ENCODE measurements at regions not wholly inside any gene's neighbourhood (a gene's known extent, or its start where the extent isn't known, plus 50 kb on each side); places are given as distances from the start of the nearest gene placed in this dataset.

DNA sequence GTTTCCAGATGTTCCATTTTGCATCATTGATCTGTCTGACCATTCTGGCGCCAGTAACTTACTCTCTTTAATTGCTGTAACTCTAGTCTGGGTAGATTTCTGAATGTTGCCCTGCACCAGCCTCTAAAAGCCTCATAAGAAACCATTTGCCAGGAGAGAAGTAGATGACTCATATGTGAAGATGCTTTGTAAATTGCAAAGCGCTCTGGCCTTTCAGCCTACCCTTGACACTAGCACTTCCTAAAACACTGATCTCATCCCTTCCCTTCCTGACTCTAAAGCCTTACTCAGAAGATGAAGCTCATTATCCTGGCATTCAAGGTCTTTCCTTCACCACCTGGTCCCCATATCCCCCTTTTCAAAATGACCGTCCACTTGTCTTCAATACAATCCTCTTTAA lies 193.2 kb upstream of the MEX3C start:
- no peaks in the 10 kb centered on the region for H3K4me1 Mint-ChIP-seq
- no peaks in the 10 kb centered on the region for H3K36me3 Mint-ChIP-seq
- DNase-seq (ENCODE audit: low spot score in 2 of 2, unreplicated experiment in 2 of 2): no peak
- no peaks in the 10 kb centered on the region for H3K27me3 Mint-ChIP-seq (ENCODE audit: low read depth)
- TF ChIP-seq, protein P1, sequence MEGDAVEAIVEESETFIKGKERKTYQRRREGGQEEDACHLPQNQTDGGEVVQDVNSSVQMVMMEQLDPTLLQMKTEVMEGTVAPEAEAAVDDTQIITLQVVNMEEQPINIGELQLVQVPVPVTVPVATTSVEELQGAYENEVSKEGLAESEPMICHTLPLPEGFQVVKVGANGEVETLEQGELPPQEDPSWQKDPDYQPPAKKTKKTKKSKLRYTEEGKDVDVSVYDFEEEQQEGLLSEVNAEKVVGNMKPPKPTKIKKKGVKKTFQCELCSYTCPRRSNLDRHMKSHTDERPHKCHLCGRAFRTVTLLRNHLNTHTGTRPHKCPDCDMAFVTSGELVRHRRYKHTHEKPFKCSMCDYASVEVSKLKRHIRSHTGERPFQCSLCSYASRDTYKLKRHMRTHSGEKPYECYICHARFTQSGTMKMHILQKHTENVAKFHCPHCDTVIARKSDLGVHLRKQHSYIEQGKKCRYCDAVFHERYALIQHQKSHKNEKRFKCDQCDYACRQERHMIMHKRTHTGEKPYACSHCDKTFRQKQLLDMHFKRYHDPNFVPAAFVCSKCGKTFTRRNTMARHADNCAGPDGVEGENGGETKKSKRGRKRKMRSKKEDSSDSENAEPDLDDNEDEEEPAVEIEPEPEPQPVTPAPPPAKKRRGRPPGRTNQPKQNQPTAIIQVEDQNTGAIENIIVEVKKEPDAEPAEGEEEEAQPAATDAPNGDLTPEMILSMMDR (IDR thresholded peaks at IDR 0.05; ENCODE audit: unreplicated experiment): no peak
- no peak overlapping the region for H3K27ac Mint-ChIP-seq
- H3K9me3 Mint-ChIP-seq: peaks cover 6% of the 10 kb centered on the region
- no peak overlapping the region for H3K4me3 Mint-ChIP-seq

DNA sequence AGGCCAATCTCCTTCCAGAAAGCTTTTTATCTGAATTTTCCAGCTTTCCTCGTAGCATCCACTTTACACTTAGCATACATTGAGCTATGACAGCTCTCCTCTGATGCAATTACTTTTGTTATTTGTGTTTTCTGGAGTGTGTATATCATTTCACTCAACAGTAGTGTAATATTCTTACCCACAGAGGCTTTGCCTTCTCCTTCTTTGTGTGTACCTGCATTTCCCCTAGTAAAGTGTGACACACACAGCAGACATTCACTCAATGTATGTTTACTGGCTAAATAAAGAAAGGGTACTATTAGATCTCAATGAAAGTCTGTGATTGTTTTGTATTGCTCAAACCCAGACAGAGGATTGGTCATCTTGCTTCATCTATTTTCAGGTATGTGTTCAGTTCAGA lies 193.7 kb upstream of the MEX3C start:
- TF ChIP-seq, protein P1 (IDR thresholded peaks at IDR 0.05; ENCODE audit: unreplicated experiment): no peak
- Mint-ChIP-seq H3K36me3 (no peaks in the 10 kb centered on the region), H3K4me1 (no peaks in the 10 kb centered on the region), H3K27ac (no peak overlapping the region), H3K9me3 (peaks cover 6% of the 10 kb centered on the region), H3K4me3 (no peak overlapping the region), H3K27me3 (ENCODE audit: low read depth) (no peaks in the 10 kb centered on the region)
- no peak for DNase-seq (ENCODE audit: low spot score in 2 of 2, unreplicated experiment in 2 of 2)

DNA sequence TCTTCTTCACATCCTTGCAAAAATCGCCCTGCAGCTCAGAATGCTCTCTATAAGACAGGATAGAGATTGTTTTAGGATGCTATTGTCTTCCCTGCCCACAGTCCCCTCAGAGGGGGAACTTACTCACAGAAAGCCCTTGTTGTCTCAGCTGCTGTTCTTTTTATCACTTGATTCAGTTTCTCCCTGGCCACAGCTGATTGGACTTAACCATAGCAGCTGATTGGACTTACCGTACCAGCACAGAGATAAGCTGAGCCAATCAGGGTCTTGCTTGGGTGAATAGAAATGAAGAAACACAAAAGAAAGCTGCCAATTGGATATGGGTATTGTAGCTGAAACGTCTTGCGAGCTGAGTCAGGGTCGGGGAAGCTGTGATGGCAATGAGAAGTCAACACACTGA lies 194.2 kb upstream of the MEX3C start:
- Mint-ChIP-seq H3K27me3 (ENCODE audit: low read depth) (no peaks in the 10 kb centered on the region), H3K4me3 (no peak overlapping the region), H3K9me3 (peaks cover 6% of the 10 kb centered on the region), H3K27ac (no peak overlapping the region), H3K4me1 (peaks cover 4% of the 10 kb centered on the region), H3K36me3 (no peaks in the 10 kb centered on the region)
- no peak for DNase-seq (ENCODE audit: low spot score in 2 of 2, unreplicated experiment in 2 of 2)
- TF ChIP-seq, protein P1 (IDR thresholded peaks at IDR 0.05; ENCODE audit: unreplicated experiment): no peak

DNA sequence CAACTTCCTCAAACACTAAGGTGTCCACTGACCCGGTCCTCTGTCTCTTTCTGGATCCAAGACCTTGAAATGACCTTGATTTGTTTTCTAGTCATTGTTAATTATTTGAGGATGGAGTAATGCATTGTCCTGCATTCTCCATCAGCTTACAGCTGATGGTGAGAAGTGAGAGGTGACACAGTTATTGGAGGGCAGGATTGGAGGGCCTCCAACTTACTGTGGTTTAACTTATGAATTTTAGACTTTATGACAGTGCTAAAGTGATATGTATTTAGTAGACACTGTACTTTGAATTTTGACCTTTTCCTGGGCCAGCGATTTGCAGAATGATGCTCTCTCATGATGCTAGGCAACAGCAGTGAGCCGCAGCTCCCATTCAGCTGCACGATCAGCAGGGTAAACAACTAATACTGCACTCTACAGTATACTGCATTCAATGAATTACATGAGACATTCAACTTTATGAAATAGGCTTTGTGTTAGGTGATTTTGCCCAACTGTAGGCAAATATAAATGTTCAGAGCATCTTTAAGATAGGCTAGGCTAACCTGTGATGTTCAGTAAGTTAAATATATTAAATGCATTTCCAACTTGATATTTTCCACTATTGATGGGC lies 200.0 kb upstream of the MEX3C start:
- Mint-ChIP-seq H3K27me3 (ENCODE audit: low read depth) (no peaks in the 10 kb centered on the region), H3K27ac (no peak overlapping the region), H3K4me3 (no peak overlapping the region), H3K9me3 (peaks cover 6% of the 10 kb centered on the region), H3K36me3 (no peaks in the 10 kb centered on the region), H3K4me1 (peaks cover 15% of the 10 kb centered on the region)
- TF ChIP-seq, protein P1 (IDR thresholded peaks at IDR 0.05; ENCODE audit: unreplicated experiment): no peak
- no peak for DNase-seq (ENCODE audit: low spot score in 2 of 2, unreplicated experiment in 2 of 2)

DNA sequence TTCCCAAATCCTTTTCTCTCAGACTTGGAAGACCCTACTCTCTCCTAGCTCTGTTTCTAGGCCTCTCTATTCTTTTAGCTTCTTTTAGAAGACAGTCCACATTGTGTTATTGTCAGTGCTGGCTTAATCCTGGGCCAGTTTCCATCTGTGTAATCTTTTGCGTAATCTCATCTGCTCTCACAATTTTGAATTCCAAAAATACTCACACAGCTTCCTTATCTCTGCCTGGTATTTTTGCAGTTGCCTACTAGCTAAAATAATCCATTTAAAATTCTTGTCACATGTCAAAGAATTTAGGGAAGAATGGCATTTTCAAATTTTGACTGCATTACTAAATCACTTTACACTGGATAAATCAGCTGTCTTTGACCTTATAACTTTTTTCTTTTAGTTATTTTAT lies 200.6 kb upstream of the MEX3C start:
- Mint-ChIP-seq H3K36me3 (no peaks in the 10 kb centered on the region), H3K9me3 (peaks cover 6% of the 10 kb centered on the region), H3K4me1 (peaks cover 15% of the 10 kb centered on the region), H3K27me3 (ENCODE audit: low read depth) (no peaks in the 10 kb centered on the region), H3K27ac (no peak overlapping the region), H3K4me3 (no peak overlapping the region)
- TF ChIP-seq, protein P1 (IDR thresholded peaks at IDR 0.05; ENCODE audit: unreplicated experiment): no peak
- DNase-seq (ENCODE audit: low spot score in 2 of 2, unreplicated experiment in 2 of 2): no peak

All from mesothelial cell of epicardium (in vitro differentiated cells).